K562 (cell line): ENCODE measurements at regions not wholly inside any gene's neighbourhood (a gene's known extent, or its start where the extent isn't known, plus 50 kb on each side); places are given as distances from the start of the nearest gene placed in this dataset.

Experiments used
- CBFA2T2 ChIP-seq: fragments of 450-650 bp; conservative IDR thresholded peaks from 2 replicates; pipeline ENCODE4 v1.6.1; 2017; ENCODE audit warnings: mild to moderate bottlenecking
- CC2D1A ChIP-seq: fragments of 450-650 bp; IDR thresholded peaks from 2 replicates; pipeline ENCODE4 v1.6.1; 2017; ENCODE audit warnings: mild to moderate bottlenecking
- EHMT2 ChIP-seq: fragments of 450-650 bp; IDR thresholded peaks from 2 replicates; pipeline ENCODE4 v1.6.1; 2018; ENCODE audit warnings: antibody characterized with exemption
- HDAC2 ChIP-seq: fragments of 450-650 bp; IDR thresholded peaks from 2 replicates; pipeline ENCODE4 v1.6.1; 2016; ENCODE audit warnings: mild to moderate bottlenecking
- ILF3 ChIP-seq: fragments of 450-650 bp; IDR thresholded peaks from 2 replicates; pipeline ENCODE4 v1.6.1; 2018; ENCODE audit warnings: antibody characterized with exemption, mild to moderate bottlenecking, moderate library complexity, borderline replicate concordance
- KLF10 ChIP-seq: fragments of 250-450 bp; sonication (Bioruptor Pico); IDR thresholded peaks from 2 replicates; pipeline ENCODE4 v1.6.1; 2021; ENCODE audit warnings: matching md5 sums
- MLLT1 ChIP-seq, 2 experiments: fragments of 450-650 bp; IDR thresholded peaks; 2 replicates each; pipeline ENCODE4 v1.6.1; 2016
- NFE2L1 ChIP-seq: fragments of 450-650 bp; IDR thresholded peaks from 2 replicates; pipeline ENCODE4 v1.6.1; 2016; ENCODE audit warnings: missing genetic modification characterization, low read depth, mild to moderate bottlenecking, missing compliant biosample characterization, moderate library complexity, borderline replicate concordance
- NR2C2 ChIP-seq, 2 experiments: fragments of 200-800 bp in 1 of 2; sonication (Bioruptor generic) in 1 of 2; sonication (generic) in 1 of 2; formaldehyde crosslinking in 1 of 2; IDR thresholded peaks; 2 replicates each; pipeline versions ENCODE4 v1.6.1 to v1.8.0; 2016 to 2022; ENCODE audit warnings: mild to moderate bottlenecking in 1 of 2, missing compliant biosample characterization in 1 of 2, missing genetic modification characterization in 1 of 2, missing genetic modification reagents in 1 of 2
- POLR2AphosphoS2 ChIP-seq: IDR thresholded peaks from 2 replicates; pipeline ENCODE4 v1.6.1; 2012; ENCODE audit warnings: low read length, improper control_type of control experiment
- SMAD3 ChIP-seq: fragments of 450-650 bp; formaldehyde crosslinking; conservative IDR thresholded peaks from 2 replicates; pipeline ENCODE4 v1.4.0; 2020; ENCODE audit warnings: mild to moderate bottlenecking
- TBP ChIP-seq: optimal IDR thresholded peaks from 2 replicates; pipeline ENCODE3; 2011; ENCODE audit warnings: low read depth, low read length, improper control_type of control experiment
- THRB ChIP-seq: fragments of 450-650 bp; formaldehyde crosslinking; conservative IDR thresholded peaks from 2 replicates; pipeline ENCODE4 v1.4.0; 2022; ENCODE audit warnings: mild to moderate bottlenecking, missing genetic modification characterization
- ZFP36 ChIP-seq: fragments of 150-350 bp; IDR thresholded peaks from 2 replicates; pipeline ENCODE4 v1.6.1; 2018; ENCODE audit warnings: low read length, low read depth; ENCODE audit not compliant: partially characterized antibody
- ZNF124 ChIP-seq: sonication (generic); formaldehyde crosslinking; IDR thresholded peaks from 2 replicates; pipeline ENCODE4 v1.8.1; 2022; ENCODE audit warnings: missing genetic modification reagents
- ZNF282 ChIP-seq: sonication (generic); formaldehyde crosslinking; IDR thresholded peaks from 2 replicates; pipeline ENCODE4 v1.8.1; 2023; ENCODE audit warnings: missing genetic modification reagents
- ZNF592 ChIP-seq: fragments of 450-650 bp; IDR thresholded peaks from 2 replicates; pipeline ENCODE4 v1.6.1; 2017; ENCODE audit warnings: antibody characterized with exemption, mild to moderate bottlenecking
- ZNF780A ChIP-seq: fragments of 250-450 bp; sonication (Bioruptor Pico); IDR thresholded peaks from 2 replicates; pipeline ENCODE4 v1.5.0; 2021; ENCODE audit warnings: mild to moderate bottlenecking
- TF ChIP-seq, protein P1 (sequence below), 2 experiments: IDR thresholded peaks; 2 replicates each; pipeline ENCODE4 v1.6.1; 2012; ENCODE audit warnings: improper control_type of control experiment in 2 of 2, low read depth in 2 of 2, low read length in 2 of 2, borderline replicate concordance in 1 of 2

GRCh38 chr11:46210133-46210636 is 67.3 kb upstream of the CREB3L1 start (continued):
- no peak for TF ChIP-seq CC2D1A
- no peak for TF ChIP-seq ZFP36
- no peak for TF ChIP-seq SMAD3
- peak; percentile 35; the same call in 1 of the 2 replicates for TF ChIP-seq ZNF592
- TF ChIP-seq ZNF124 (CRISPR knock-in tag) = no peak
- no peak for TF ChIP-seq THRB
- TF ChIP-seq ILF3 = no peak
- no peak for TF ChIP-seq POLR2AphosphoS2
- TF ChIP-seq KLF10 = no peak
- no peak for TF ChIP-seq ZNF780A (CRISPR knock-in tag)
- no peak for TF ChIP-seq ZNF282 (CRISPR knock-in tag)
- TF ChIP-seq EHMT2 = peak; percentile 70; the same call in 1 of the 2 replicates
- TF ChIP-seq CBFA2T2 = no peak
- no peak for TF ChIP-seq HDAC2
- TF ChIP-seq MLLT1 (IDR thresholded peaks at IDR 0.05) = no peak
- TF ChIP-seq, protein P1, sequence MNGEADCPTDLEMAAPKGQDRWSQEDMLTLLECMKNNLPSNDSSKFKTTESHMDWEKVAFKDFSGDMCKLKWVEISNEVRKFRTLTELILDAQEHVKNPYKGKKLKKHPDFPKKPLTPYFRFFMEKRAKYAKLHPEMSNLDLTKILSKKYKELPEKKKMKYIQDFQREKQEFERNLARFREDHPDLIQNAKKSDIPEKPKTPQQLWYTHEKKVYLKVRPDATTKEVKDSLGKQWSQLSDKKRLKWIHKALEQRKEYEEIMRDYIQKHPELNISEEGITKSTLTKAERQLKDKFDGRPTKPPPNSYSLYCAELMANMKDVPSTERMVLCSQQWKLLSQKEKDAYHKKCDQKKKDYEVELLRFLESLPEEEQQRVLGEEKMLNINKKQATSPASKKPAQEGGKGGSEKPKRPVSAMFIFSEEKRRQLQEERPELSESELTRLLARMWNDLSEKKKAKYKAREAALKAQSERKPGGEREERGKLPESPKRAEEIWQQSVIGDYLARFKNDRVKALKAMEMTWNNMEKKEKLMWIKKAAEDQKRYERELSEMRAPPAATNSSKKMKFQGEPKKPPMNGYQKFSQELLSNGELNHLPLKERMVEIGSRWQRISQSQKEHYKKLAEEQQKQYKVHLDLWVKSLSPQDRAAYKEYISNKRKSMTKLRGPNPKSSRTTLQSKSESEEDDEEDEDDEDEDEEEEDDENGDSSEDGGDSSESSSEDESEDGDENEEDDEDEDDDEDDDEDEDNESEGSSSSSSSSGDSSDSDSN (IDR thresholded peaks at IDR 0.05; ENCODE audit: borderline replicate concordance in 1 of 2, low read depth in 2 of 2, low read length in 2 of 2) = no peak
- 0 out of 2 replicates have a peak, but pooled peaks have one; percentile 0 for TF ChIP-seq NFE2L1 (tag)
- no peak for TF ChIP-seq NR2C2 (CRISPR knock-in tag; IDR thresholded peaks at IDR 0.05)
- peak; percentile 48; the same call in 1 of the 2 replicates for TF ChIP-seq NR2C2 (tag; IDR thresholded peaks at IDR 0.05)
- no peak for TF ChIP-seq TBP
